LNCAP (cell line): ENCODE measurements at regions not wholly inside any gene's neighbourhood (a gene's known extent, or its start where the extent isn't known, plus 50 kb on each side); places are given as distances from the start of the nearest gene placed in this dataset.

Experiments used
- CTCF ChIP-seq: fragments of 450-650 bp; IDR thresholded peaks from 2 replicates; pipeline ENCODE4 v1.5.1; 2017; ENCODE audit warnings: mild to moderate bottlenecking

GRCh38 chr6:142523515-142524375 is 221.9 kb downstream of the ADGRG6 start:
- no peak for TF ChIP-seq CTCF

GRCh38 chr6:142530566-142530965 is 228.8 kb downstream of the ADGRG6 start:
- no peak for TF ChIP-seq CTCF

GRCh38 chr6:142531727-142532126 is 229.9 kb downstream of the ADGRG6 start:
- no peak for TF ChIP-seq CTCF

GRCh38 chr6:142534076-142534475 is 232.3 kb downstream of the ADGRG6 start:
- TF ChIP-seq CTCF: no peak

GRCh38 chr6:142534484-142534883 is 232.7 kb downstream of the ADGRG6 start:
- TF ChIP-seq CTCF: no peak

- TF ChIP-seq CTCF: peak; percentile 72
Measured at GRCh38 chr6:142537612-142538478, 236.0 kb downstream of the ADGRG6 start.

- no peak for TF ChIP-seq CTCF
Measured at GRCh38 chr6:142542704-142543233, 241.0 kb downstream of the ADGRG6 start.
